ENCODE measurements at regions not wholly inside any gene's neighbourhood (a gene's known extent, or its start where the extent isn't known, plus 50 kb on each side); places are given as distances from the start of the nearest gene placed in this dataset.

GRCh38 chr13:89900104-89900765, 1447.3 kb upstream of the MIR17HG start:
- DNase-seq (ENCODE audit: low spot score), result no peak

- no peak for DNase-seq (ENCODE audit: low spot score)
Observed at GRCh38 chr13:89902223-89902622, 1445.3 kb upstream of the MIR17HG start.

- no peak for DNase-seq (ENCODE audit: low spot score)
Observed at GRCh38 chr13:89903115-89903514, 1444.4 kb upstream of the MIR17HG start.

GRCh38 chr13:89910166-89910565, 1437.3 kb upstream of the MIR17HG start:
- no peak for DNase-seq (ENCODE audit: low spot score)

- no peak for DNase-seq (ENCODE audit: low spot score)
Observed at GRCh38 chr13:89916551-89916950, 1430.9 kb upstream of the MIR17HG start.

- DNase-seq (ENCODE audit: low spot score), result no peak
Observed at GRCh38 chr13:89920461-89920860, 1427.0 kb upstream of the MIR17HG start.

- no peak for DNase-seq (ENCODE audit: low spot score)
Observed at GRCh38 chr13:89923052-89923451, 1424.4 kb upstream of the MIR17HG start.

- DNase-seq (ENCODE audit: low spot score), result no peak
Observed at GRCh38 chr13:89923736-89924135, 1423.8 kb upstream of the MIR17HG start.

GRCh38 chr13:89925107-89925506, 1422.4 kb upstream of the MIR17HG start:
- DNase-seq (ENCODE audit: low spot score), result peak; percentile 28

GRCh38 chr13:89930861-89931260, 1416.6 kb upstream of the MIR17HG start:
- DNase-seq (ENCODE audit: low spot score), result no peak

- no peak for DNase-seq (ENCODE audit: low spot score)
Observed at GRCh38 chr13:89932902-89933301, 1414.6 kb upstream of the MIR17HG start.

- DNase-seq (ENCODE audit: low spot score), result no peak
Observed at GRCh38 chr13:89936256-89936655, 1411.2 kb upstream of the MIR17HG start.

GRCh38 chr13:89937420-89937819, 1410.1 kb upstream of the MIR17HG start:
- no peak for DNase-seq (ENCODE audit: low spot score)

- DNase-seq (ENCODE audit: low spot score), result no peak
Observed at GRCh38 chr13:89940383-89940782, 1407.1 kb upstream of the MIR17HG start.

GRCh38 chr13:89943139-89943538, 1404.3 kb upstream of the MIR17HG start:
- DNase-seq (ENCODE audit: low spot score), result no peak

GRCh38 chr13:89950225-89950624, 1397.3 kb upstream of the MIR17HG start:
- no peak for DNase-seq (ENCODE audit: low spot score)

- no peak for DNase-seq (ENCODE audit: low spot score)
Observed at GRCh38 chr13:89951341-89951740, 1396.1 kb upstream of the MIR17HG start.

GRCh38 chr13:89953581-89953980, 1393.9 kb upstream of the MIR17HG start:
- DNase-seq (ENCODE audit: low spot score), result no peak

- DNase-seq (ENCODE audit: low spot score), result no peak
Observed at GRCh38 chr13:89955773-89956172, 1391.7 kb upstream of the MIR17HG start.

- DNase-seq (ENCODE audit: low spot score), result no peak
Observed at GRCh38 chr13:89959074-89959473, 1388.4 kb upstream of the MIR17HG start.

- no peak for DNase-seq (ENCODE audit: low spot score)
Observed at GRCh38 chr13:89965252-89965651, 1382.2 kb upstream of the MIR17HG start.

GRCh38 chr13:89966524-89966923, 1381.0 kb upstream of the MIR17HG start:
- peak; percentile 5 for DNase-seq (ENCODE audit: low spot score)

- DNase-seq (ENCODE audit: low spot score), result no peak
Observed at GRCh38 chr13:89967701-89968100, 1379.8 kb upstream of the MIR17HG start.

GRCh38 chr13:89968470-89968869, 1379.0 kb upstream of the MIR17HG start:
- no peak for DNase-seq (ENCODE audit: low spot score)

- no peak for DNase-seq (ENCODE audit: low spot score)
Observed at GRCh38 chr13:89970353-89970709, 1377.2 kb upstream of the MIR17HG start.
